GM23338 (cell line): ENCODE measurements at regions not wholly inside any gene's neighbourhood (a gene's known extent, or its start where the extent isn't known, plus 50 kb on each side); places are given as distances from the start of the nearest gene placed in this dataset.

ENCODE experiments used
- ATAC-seq: fragments of 200-7000 bp; cut with Tn5 transposase; 3 replicates; pipeline ENCODE4 v1.9.1; 2020
- DNase-seq: peaks from one replicate; pipeline ENCODE4 v3.0.0-alpha.2; 2015; ENCODE audit warnings: low spot score
- H2AFZ ChIP-seq: fragments of 200-600 bp; sonication (generic); 2 replicates; pipeline ENCODE4 v1.8.0; 2016; ENCODE audit warnings: antibody characterized with exemption, mild to moderate bottlenecking, moderate library complexity
- H3F3A ChIP-seq: fragments of 200-600 bp; sonication (generic); replicated peaks from 2 replicates; pipeline ENCODE4 v1.8.0; 2017; ENCODE audit warnings: antibody characterized with exemption, mixed run types, low read depth
- H3K27ac ChIP-seq: fragments of 200-600 bp; sonication (generic); 2 replicates; pipeline ENCODE4 v1.6.1; 2016; ENCODE audit warnings: low read depth
- H3K27me3 ChIP-seq: fragments of 200-600 bp; sonication (generic); 2 replicates; pipeline ENCODE4 v1.8.0; 2016; ENCODE audit warnings: mild to moderate bottlenecking, mixed run types, moderate library complexity; ENCODE audit not compliant: insufficient read depth
- H3K36me3 ChIP-seq: fragments of 200-600 bp; sonication (generic); 2 replicates; pipeline ENCODE4 v1.8.0; 2016; ENCODE audit warnings: mild to moderate bottlenecking; ENCODE audit not compliant: insufficient read depth
- H3K4me1 ChIP-seq: fragments of 200-600 bp; sonication (generic); 2 replicates; pipeline ENCODE4 v1.8.0; 2016; ENCODE audit warnings: mild to moderate bottlenecking, moderate library complexity; ENCODE audit not compliant: insufficient read depth
- H3K4me2 ChIP-seq: fragments of 200-600 bp; sonication (generic); 2 replicates; pipeline ENCODE4 v1.7.1; 2017; ENCODE audit warnings: mixed run types
- H3K4me3 ChIP-seq: fragments of 200-600 bp; sonication (generic); 2 replicates; pipeline ENCODE4 v1.6.1; 2016; ENCODE audit warnings: mixed run types
- H3K79me2 ChIP-seq: fragments of 200-600 bp; sonication (generic); replicated peaks from 2 replicates; pipeline ENCODE4 v1.8.0; 2017; ENCODE audit warnings: mild to moderate bottlenecking; ENCODE audit not compliant: insufficient read depth
- H3K9me2 ChIP-seq: fragments of 200-600 bp; sonication (generic); 2 replicates; pipeline ENCODE4 v1.8.0; 2017; ENCODE audit not compliant: insufficient read depth
- H4K20me1 ChIP-seq: fragments of 200-600 bp; sonication (generic); replicated peaks from 2 replicates; pipeline ENCODE4 v1.8.0; 2017; ENCODE audit warnings: mild to moderate bottlenecking; ENCODE audit not compliant: insufficient read depth
- H3K27ac Mint-ChIP-seq: 2 replicates; pipeline ENCODE4 v1.8.0; 2020; ENCODE audit warnings: inconsistent platforms, mild to moderate bottlenecking, moderate library complexity, mixed read lengths
- H3K27me3 Mint-ChIP-seq: 3 replicates; pipeline ENCODE4 v1.8.0; 2022; ENCODE audit warnings: low read depth, mild to moderate bottlenecking, moderate library complexity, mixed read lengths, inconsistent platforms; ENCODE audit not compliant: insufficient read depth, poor library complexity
- H3K36me3 Mint-ChIP-seq: 3 replicates; pipeline ENCODE4 v1.8.0; 2021; ENCODE audit warnings: low read depth, mild to moderate bottlenecking, inconsistent platforms, moderate library complexity, mixed read lengths
- H3K4me1 Mint-ChIP-seq: 3 replicates; pipeline ENCODE4 v1.8.0; 2020; ENCODE audit warnings: mild to moderate bottlenecking, inconsistent platforms, mixed read lengths
- H3K4me3 Mint-ChIP-seq: 3 replicates; pipeline ENCODE4 v1.8.0; 2021; ENCODE audit warnings: moderate library complexity, mild to moderate bottlenecking, inconsistent platforms, mixed read lengths
- H3K9me3 Mint-ChIP-seq: 3 replicates; pipeline ENCODE4 v1.8.0; 2020; ENCODE audit warnings: moderate library complexity, mild to moderate bottlenecking, inconsistent platforms, mixed read lengths
- CREB1 ChIP-seq: fragments of 250-450 bp; sonication (Bioruptor Pico); IDR thresholded peaks from 2 replicates; pipeline ENCODE4 v1.5.0; 2020; ENCODE audit warnings: low read depth, mild to moderate bottlenecking, moderate library complexity
- ETS1 ChIP-seq: IDR thresholded peaks from 2 replicates; pipeline ENCODE4 v1.6.1; 2016; ENCODE audit warnings: antibody characterized with exemption
- EZH2 ChIP-seq: fragments of 200-600 bp; sonication (generic); IDR thresholded peaks from one replicate; pipeline ENCODE4 v1.8.0; 2017; ENCODE audit warnings: antibody characterized with exemption, mild to moderate bottlenecking, low read depth; ENCODE audit not compliant: unreplicated experiment
- EZH2phosphoT487 ChIP-seq: fragments of 200-600 bp; sonication (generic); IDR thresholded peaks from one replicate; pipeline ENCODE4 v1.8.1; 2018; ENCODE audit warnings: antibody characterized with exemption; ENCODE audit not compliant: unreplicated experiment
- JUNB ChIP-seq: IDR thresholded peaks from one replicate; pipeline ENCODE4 v1.6.1; 2016; ENCODE audit warnings: antibody characterized with exemption; ENCODE audit not compliant: unreplicated experiment
- NANOG ChIP-seq: IDR thresholded peaks from 2 replicates; pipeline ENCODE4 v1.6.1; 2016; ENCODE audit warnings: antibody characterized with exemption, borderline replicate concordance
- POLR2AphosphoS5 ChIP-seq: IDR thresholded peaks from 2 replicates; pipeline ENCODE4 v1.6.1; 2016; ENCODE audit warnings: antibody characterized with exemption, low read depth
- REST ChIP-seq: IDR thresholded peaks from one replicate; pipeline ENCODE4 v1.6.1; 2018; ENCODE audit warnings: antibody characterized with exemption; ENCODE audit not compliant: unreplicated experiment
- STAT1 ChIP-seq: IDR thresholded peaks from one replicate; pipeline ENCODE4 v1.6.1; 2016; ENCODE audit warnings: antibody characterized with exemption; ENCODE audit not compliant: unreplicated experiment
- ZNF114 ChIP-seq: fragments of 250-450 bp; sonication (Bioruptor Pico); IDR thresholded peaks from 2 replicates; pipeline ENCODE4 v1.5.0; 2020; ENCODE audit warnings: mild to moderate bottlenecking, moderate library complexity
- ZNF331 ChIP-seq: fragments of 250-450 bp; sonication (Bioruptor Pico); IDR thresholded peaks from 2 replicates; pipeline ENCODE4 v1.5.0; 2020; ENCODE audit warnings: low read depth, mild to moderate bottlenecking, moderate library complexity
- ZNF462 ChIP-seq: fragments of 250-450 bp; sonication (Bioruptor Pico); IDR thresholded peaks from 2 replicates; pipeline ENCODE4 v1.5.0; 2020; ENCODE audit warnings: mild to moderate bottlenecking, moderate library complexity
- TF ChIP-seq, protein P1 (sequence below), 2 experiments: fragments of 200-600 bp in 1 of 2; sonication (generic) in 1 of 2; conservative IDR thresholded peaks; 2 replicates each; pipeline versions ENCODE4 v1.5.1 to v1.6.1; 2016 to 2017; ENCODE audit warnings: antibody characterized with exemption in 2 of 2, low read depth in 2 of 2, mild to moderate bottlenecking in 2 of 2, moderate library complexity in 1 of 2

DNA sequence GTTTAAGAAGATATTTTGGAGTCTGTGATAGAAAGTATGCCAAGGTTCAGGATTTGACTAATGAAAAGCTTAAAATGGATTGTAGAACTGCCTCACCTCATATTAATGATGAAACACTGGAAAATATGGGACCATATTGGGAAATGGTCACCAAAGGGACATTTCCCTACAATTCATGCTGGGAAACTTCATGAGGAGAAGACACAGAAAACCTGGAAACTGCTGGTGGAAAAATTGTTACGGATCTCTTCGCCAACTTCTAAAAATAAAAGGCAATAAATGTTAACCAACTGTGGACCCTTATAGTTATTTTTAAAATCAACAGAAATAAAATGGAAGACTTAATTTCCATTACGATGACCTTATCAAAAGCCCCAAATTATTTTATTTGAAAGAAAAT, 97.6 kb upstream of the FRMD4B start:
- H3K4me3 ChIP-seq = no peak overlapping the region
- no peak for ATAC-seq
- no peak overlapping the region for H3K4me3 Mint-ChIP-seq
- no peak overlapping the region for H3K4me2 ChIP-seq
- peaks cover 20% of the 10 kb centered on the region for H3K36me3 Mint-ChIP-seq
- no peaks in the 10 kb centered on the region for H3K4me1 ChIP-seq
- no peaks in the 10 kb centered on the region for H3F3A ChIP-seq
- peaks cover 41% of the 10 kb centered on the region for H3K9me3 Mint-ChIP-seq
- 0 out of 2 replicates have a peak, but pooled peaks cover 4% of the 10 kb centered on the region for H3K36me3 ChIP-seq
- no peak overlapping the region for H3K27ac Mint-ChIP-seq
- H3K27me3 ChIP-seq = no peaks in the 10 kb centered on the region
- no peak overlapping the region for H3K27ac ChIP-seq
- H3K4me1 Mint-ChIP-seq = no peaks in the 10 kb centered on the region
- no peak for TF ChIP-seq CREB1 (CRISPR knock-in tag)
- TF ChIP-seq ZNF114 (CRISPR knock-in tag) = no peak
- no peak for TF ChIP-seq EZH2
- TF ChIP-seq, protein P1, sequence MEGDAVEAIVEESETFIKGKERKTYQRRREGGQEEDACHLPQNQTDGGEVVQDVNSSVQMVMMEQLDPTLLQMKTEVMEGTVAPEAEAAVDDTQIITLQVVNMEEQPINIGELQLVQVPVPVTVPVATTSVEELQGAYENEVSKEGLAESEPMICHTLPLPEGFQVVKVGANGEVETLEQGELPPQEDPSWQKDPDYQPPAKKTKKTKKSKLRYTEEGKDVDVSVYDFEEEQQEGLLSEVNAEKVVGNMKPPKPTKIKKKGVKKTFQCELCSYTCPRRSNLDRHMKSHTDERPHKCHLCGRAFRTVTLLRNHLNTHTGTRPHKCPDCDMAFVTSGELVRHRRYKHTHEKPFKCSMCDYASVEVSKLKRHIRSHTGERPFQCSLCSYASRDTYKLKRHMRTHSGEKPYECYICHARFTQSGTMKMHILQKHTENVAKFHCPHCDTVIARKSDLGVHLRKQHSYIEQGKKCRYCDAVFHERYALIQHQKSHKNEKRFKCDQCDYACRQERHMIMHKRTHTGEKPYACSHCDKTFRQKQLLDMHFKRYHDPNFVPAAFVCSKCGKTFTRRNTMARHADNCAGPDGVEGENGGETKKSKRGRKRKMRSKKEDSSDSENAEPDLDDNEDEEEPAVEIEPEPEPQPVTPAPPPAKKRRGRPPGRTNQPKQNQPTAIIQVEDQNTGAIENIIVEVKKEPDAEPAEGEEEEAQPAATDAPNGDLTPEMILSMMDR (conservative IDR thresholded peaks at IDR 0.05; ENCODE audit: low read depth in 2 of 2) = no peak
- TF ChIP-seq EZH2phosphoT487 = no peak
- TF ChIP-seq NANOG = no peak
- TF ChIP-seq JUNB = no peak
- TF ChIP-seq ZNF331 (CRISPR knock-in tag) = no peak
- TF ChIP-seq ETS1 = no peak
- TF ChIP-seq POLR2AphosphoS5 = no peak
- TF ChIP-seq STAT1 = no peak
- no peak for TF ChIP-seq ZNF462 (CRISPR knock-in tag)
- no peak for TF ChIP-seq REST
- no peak overlapping the region for H2AFZ ChIP-seq
- no peak for DNase-seq
- H3K9me2 ChIP-seq = no peaks in the 10 kb centered on the region
- no peaks in the 10 kb centered on the region for H4K20me1 ChIP-seq
- H3K79me2 ChIP-seq = no peaks in the 10 kb centered on the region
- peaks cover 3% of the 10 kb centered on the region for H3K27me3 Mint-ChIP-seq
